ENCODE measurements at regions not wholly inside any gene's neighbourhood (a gene's known extent, or its start where the extent isn't known, plus 50 kb on each side); places are given as distances from the start of the nearest gene placed in this dataset.

- no peaks in the 10 kb centered on the region for H3K36me3 ChIP-seq (ENCODE audit: control insufficient read depth, insufficient read depth, low read length)
- no peak overlapping the region for H3K27ac ChIP-seq (ENCODE audit: low read length)
- H3K4me1 ChIP-seq (ENCODE audit: control insufficient read depth, insufficient read depth, low read length): no peaks in the 10 kb centered on the region
- WGBS (ENCODE audit: insufficient coverage): no CpG with 5 or more reads among the region's 4 CpGs
- no peak overlapping the region for H3K4me3 ChIP-seq (ENCODE audit: low read length)
- DNase-seq: no peak
- no peaks in the 10 kb centered on the region for H3K9me3 ChIP-seq (replicated peaks; ENCODE audit: control insufficient read depth, low read depth, low read length)
- H3K27me3 ChIP-seq (ENCODE audit: control insufficient read depth, insufficient read depth, low read length): peaks cover 2% of the 10 kb centered on the region
Measured at GRCh38 chr2:7819850-7820249, 862.0 kb upstream of the ID2 start.

- no CpG with 5 or more reads among the region's 2 CpGs for WGBS (ENCODE audit: insufficient coverage)
- Histone ChIP-seq H3K4me3 (ENCODE audit: low read length) (no peak overlapping the region), H3K4me1 (ENCODE audit: control insufficient read depth, insufficient read depth, low read length) (no peaks in the 10 kb centered on the region)
Measured at GRCh38 chr2:7824211-7824610, 857.6 kb upstream of the ID2 start.

GRCh38 chr2:7825591-7826312 is 856.1 kb upstream of the ID2 start:
- no peak for DNase-seq
- 54% methylated on average over 3 of the region's 9 CpGs for WGBS (ENCODE audit: insufficient coverage)
- H3K4me3 ChIP-seq (ENCODE audit: low read length): no peak overlapping the region

More at GRCh38 chr2:7824211-7824610, 857.6 kb upstream of the ID2 start:
- no peaks in the 10 kb centered on the region for H3K27me3 ChIP-seq (ENCODE audit: control insufficient read depth, insufficient read depth, low read length)
- H3K27ac ChIP-seq (ENCODE audit: low read length): no peak overlapping the region
- H3K9me3 ChIP-seq (replicated peaks; ENCODE audit: control insufficient read depth, low read depth, low read length): no peaks in the 10 kb centered on the region
- no peaks in the 10 kb centered on the region for H3K36me3 ChIP-seq (ENCODE audit: control insufficient read depth, insufficient read depth, low read length)
- DNase-seq: no peak

DNA sequence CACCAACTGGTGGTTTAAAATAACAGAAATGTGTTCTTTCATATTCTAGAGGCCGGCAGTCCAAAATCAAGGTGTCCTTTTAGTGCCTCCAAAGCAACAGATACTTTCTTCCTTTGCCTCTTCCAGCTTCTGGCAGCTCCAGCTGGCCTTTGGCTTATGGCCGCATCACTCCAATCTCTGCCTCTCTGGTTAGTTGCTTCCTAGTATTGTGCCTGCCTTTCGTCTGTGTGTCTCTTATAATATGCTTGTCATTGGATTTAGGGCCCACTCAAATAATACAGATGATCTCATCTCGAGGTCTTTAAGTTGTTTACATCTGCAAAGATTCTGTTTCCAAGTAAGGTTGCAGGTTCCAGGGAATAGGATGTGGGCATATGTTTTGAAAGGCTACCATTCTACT is 855.2 kb upstream of the ID2 start:
- Histone ChIP-seq H3K9me3 (replicated peaks; ENCODE audit: control insufficient read depth, low read depth, low read length) (no peaks in the 10 kb centered on the region), H3K27ac (ENCODE audit: low read length) (no peak overlapping the region), H3K4me3 (ENCODE audit: low read length) (no peak overlapping the region), H3K27me3 (ENCODE audit: control insufficient read depth, insufficient read depth, low read length) (no peaks in the 10 kb centered on the region), H3K36me3 (ENCODE audit: control insufficient read depth, insufficient read depth, low read length) (no peaks in the 10 kb centered on the region), H3K4me1 (ENCODE audit: control insufficient read depth, insufficient read depth, low read length) (no peaks in the 10 kb centered on the region)
- WGBS (ENCODE audit: insufficient coverage): no CpG with 5 or more reads among the region's 4 CpGs
- DNase-seq: no peak

More at GRCh38 chr2:7825591-7826312, 856.1 kb upstream of the ID2 start:
- Histone ChIP-seq H3K9me3 (replicated peaks; ENCODE audit: control insufficient read depth, low read depth, low read length) (no peaks in the 10 kb centered on the region), H3K4me1 (ENCODE audit: control insufficient read depth, insufficient read depth, low read length) (no peaks in the 10 kb centered on the region), H3K27ac (ENCODE audit: low read length) (no peak overlapping the region), H3K27me3 (ENCODE audit: control insufficient read depth, insufficient read depth, low read length) (no peaks in the 10 kb centered on the region), H3K36me3 (ENCODE audit: control insufficient read depth, insufficient read depth, low read length) (no peaks in the 10 kb centered on the region)

DNA sequence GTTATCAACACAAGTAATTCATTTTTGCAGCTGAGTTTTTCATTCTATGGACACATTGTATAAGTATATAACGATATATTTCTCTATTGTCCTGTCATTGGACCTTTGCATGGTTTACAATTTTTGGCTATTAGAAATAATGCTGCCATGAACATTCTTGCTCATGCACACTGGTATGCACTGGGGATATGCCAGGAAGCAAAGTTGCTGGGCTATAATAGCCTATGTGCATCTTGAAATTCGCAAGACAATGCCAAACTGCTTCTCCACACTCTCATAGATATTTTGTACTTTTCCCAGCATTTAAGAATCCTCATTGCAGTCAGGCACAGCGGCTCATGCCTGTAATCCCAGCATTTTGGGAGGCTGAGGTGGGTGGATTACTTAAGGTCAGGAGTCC is 852.6 kb upstream of the ID2 start:
- no peak overlapping the region for H3K27ac ChIP-seq (ENCODE audit: low read length)
- no peak overlapping the region for H3K4me3 ChIP-seq (ENCODE audit: low read length)
- no peaks in the 10 kb centered on the region for H3K36me3 ChIP-seq (ENCODE audit: control insufficient read depth, insufficient read depth, low read length)
- DNase-seq: no peak
- WGBS (ENCODE audit: insufficient coverage): no CpG with 5 or more reads among the region's 3 CpGs
- no peaks in the 10 kb centered on the region for H3K27me3 ChIP-seq (ENCODE audit: control insufficient read depth, insufficient read depth, low read length)
- H3K9me3 ChIP-seq (replicated peaks; ENCODE audit: control insufficient read depth, low read depth, low read length): no peaks in the 10 kb centered on the region
- no peaks in the 10 kb centered on the region for H3K4me1 ChIP-seq (ENCODE audit: control insufficient read depth, insufficient read depth, low read length)

DNA sequence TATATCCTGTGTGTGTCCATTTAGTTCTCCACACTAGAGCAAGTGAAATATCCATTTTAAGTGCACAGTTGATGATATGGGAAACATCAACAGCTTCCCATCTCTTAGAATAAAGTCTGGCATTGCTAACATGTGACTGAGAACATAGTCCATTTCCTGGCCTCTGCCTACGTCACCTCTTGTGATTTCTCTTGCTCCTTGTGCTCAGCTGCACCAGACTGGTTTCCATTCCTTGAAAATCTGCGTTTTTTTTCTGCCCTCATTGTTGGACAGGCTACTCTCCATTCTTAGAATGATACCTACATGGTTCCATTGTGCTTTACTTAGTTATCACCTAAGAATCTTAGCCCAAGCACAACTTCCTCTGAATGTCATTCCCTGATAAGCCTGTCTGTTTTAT is 851.2 kb upstream of the ID2 start:
- no peak overlapping the region for H3K4me3 ChIP-seq (ENCODE audit: low read length)
- H3K27ac ChIP-seq (ENCODE audit: low read length): no peak overlapping the region
- no peaks in the 10 kb centered on the region for H3K9me3 ChIP-seq (replicated peaks; ENCODE audit: control insufficient read depth, low read depth, low read length)
- peaks cover under 1% of the 10 kb centered on the region for H3K4me1 ChIP-seq (ENCODE audit: control insufficient read depth, insufficient read depth, low read length)
- no peaks in the 10 kb centered on the region for H3K27me3 ChIP-seq (ENCODE audit: control insufficient read depth, insufficient read depth, low read length)
- H3K36me3 ChIP-seq (ENCODE audit: control insufficient read depth, insufficient read depth, low read length): no peaks in the 10 kb centered on the region
- WGBS (ENCODE audit: insufficient coverage): 74% methylated on average over 2 of the region's 2 CpGs
- no peak for DNase-seq

DNA sequence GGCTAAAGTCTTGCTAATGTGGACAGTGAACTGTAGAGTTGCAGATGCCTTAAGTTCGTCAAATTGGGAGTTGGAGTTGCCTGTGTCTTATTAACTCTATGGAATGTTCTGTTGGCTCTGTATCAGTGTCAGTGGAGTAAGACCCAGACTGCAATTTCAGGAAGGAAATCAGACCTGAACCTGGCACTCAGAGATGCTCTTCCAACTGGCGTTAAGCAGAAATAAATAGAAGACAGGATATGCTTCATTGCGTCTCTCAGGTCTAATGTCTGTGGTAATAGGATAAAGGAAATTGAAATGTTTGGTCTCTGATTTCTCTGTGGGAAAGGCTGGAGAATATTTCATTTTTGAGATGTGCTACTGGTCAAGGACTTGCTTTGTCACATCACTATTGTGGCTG is 846.7 kb upstream of the ID2 start:
- WGBS (ENCODE audit: insufficient coverage): 64% methylated on average over 2 of the region's 3 CpGs
- Histone ChIP-seq H3K27ac (ENCODE audit: low read length) (no peak overlapping the region), H3K27me3 (ENCODE audit: control insufficient read depth, insufficient read depth, low read length) (no peaks in the 10 kb centered on the region), H3K4me3 (ENCODE audit: low read length) (no peak overlapping the region), H3K36me3 (ENCODE audit: control insufficient read depth, insufficient read depth, low read length) (no peaks in the 10 kb centered on the region), H3K9me3 (replicated peaks; ENCODE audit: control insufficient read depth, low read depth, low read length) (no peaks in the 10 kb centered on the region), H3K4me1 (ENCODE audit: control insufficient read depth, insufficient read depth, low read length) (peaks cover 3% of the 10 kb centered on the region)
- DNase-seq: no peak

- H3K4me3 ChIP-seq (ENCODE audit: low read length): no peak overlapping the region
- H3K27ac ChIP-seq (ENCODE audit: low read length): no peak overlapping the region
- peaks cover 3% of the 10 kb centered on the region for H3K4me1 ChIP-seq (ENCODE audit: control insufficient read depth, insufficient read depth, low read length)
- H3K9me3 ChIP-seq (replicated peaks; ENCODE audit: control insufficient read depth, low read depth, low read length): no peaks in the 10 kb centered on the region
- peak; percentile 40 for DNase-seq
- 65% methylated on average over 4 of the region's 12 CpGs for WGBS (ENCODE audit: insufficient coverage)
- no peaks in the 10 kb centered on the region for H3K27me3 ChIP-seq (ENCODE audit: control insufficient read depth, insufficient read depth, low read length)
- H3K36me3 ChIP-seq (ENCODE audit: control insufficient read depth, insufficient read depth, low read length): no peaks in the 10 kb centered on the region
Measured at GRCh38 chr2:7835693-7836680, 845.9 kb upstream of the ID2 start.

DNA sequence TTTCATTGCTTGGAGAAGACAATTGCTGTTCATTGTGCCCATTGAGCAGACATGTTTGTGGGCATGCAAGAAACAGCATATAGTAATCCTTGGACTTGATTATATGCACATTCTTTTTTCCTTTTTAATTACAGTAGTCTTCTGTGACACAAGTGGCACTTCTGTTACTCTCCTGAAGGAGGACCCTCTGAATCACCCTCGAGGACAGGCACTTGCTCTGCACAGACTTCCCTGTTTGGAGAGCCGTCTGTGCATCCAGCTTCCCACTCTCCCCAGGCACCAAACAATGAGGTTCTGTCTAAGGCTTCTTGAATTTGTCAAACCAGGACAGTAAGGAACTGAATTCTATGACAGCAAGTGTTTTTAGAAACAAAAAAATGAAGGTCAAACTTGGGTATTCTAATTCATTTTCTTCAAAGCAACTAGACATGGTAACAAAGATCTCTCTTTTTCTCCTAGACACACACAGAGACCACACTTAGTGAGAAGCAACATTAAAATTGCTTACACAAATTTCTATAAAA is 844.6 kb upstream of the ID2 start:
- no peaks in the 10 kb centered on the region for H3K9me3 ChIP-seq (replicated peaks; ENCODE audit: control insufficient read depth, low read depth, low read length)
- no peaks in the 10 kb centered on the region for H3K36me3 ChIP-seq (ENCODE audit: control insufficient read depth, insufficient read depth, low read length)
- peaks cover 3% of the 10 kb centered on the region for H3K4me1 ChIP-seq (ENCODE audit: control insufficient read depth, insufficient read depth, low read length)
- no peak overlapping the region for H3K27ac ChIP-seq (ENCODE audit: low read length)
- DNase-seq: no peak
- no peaks in the 10 kb centered on the region for H3K27me3 ChIP-seq (ENCODE audit: control insufficient read depth, insufficient read depth, low read length)
- WGBS (ENCODE audit: insufficient coverage): 86% methylated on average over 1 of the region's 2 CpGs
- no peak overlapping the region for H3K4me3 ChIP-seq (ENCODE audit: low read length)

- no peak overlapping the region for H3K4me3 ChIP-seq (ENCODE audit: low read length)
- H3K4me1 ChIP-seq (ENCODE audit: control insufficient read depth, insufficient read depth, low read length): peaks cover 3% of the 10 kb centered on the region
- no peak overlapping the region for H3K27ac ChIP-seq (ENCODE audit: low read length)
- WGBS (ENCODE audit: insufficient coverage): 100% methylated on average over 1 of the region's 4 CpGs
- no peaks in the 10 kb centered on the region for H3K27me3 ChIP-seq (ENCODE audit: control insufficient read depth, insufficient read depth, low read length)
- no peak for DNase-seq
- no peaks in the 10 kb centered on the region for H3K9me3 ChIP-seq (replicated peaks; ENCODE audit: control insufficient read depth, low read depth, low read length)
- H3K36me3 ChIP-seq (ENCODE audit: control insufficient read depth, insufficient read depth, low read length): no peaks in the 10 kb centered on the region
Measured at GRCh38 chr2:7838669-7839068, 843.2 kb upstream of the ID2 start.

Data from muscle of leg (tissue), 3 donors.